Upper lobe of left lung (tissue), 4 donors: ENCODE measurements at regions not wholly inside any gene's neighbourhood (a gene's known extent, or its start where the extent isn't known, plus 50 kb on each side); places are given as distances from the start of the nearest gene placed in this dataset.

Source experiments
- EP300 ChIP-seq, 4 donors: sonication (generic); formaldehyde crosslinking; IDR thresholded peaks; one replicate each; pipeline ENCODE4 v1.5.1; 2017; ENCODE audit warnings: antibody characterized with exemption in 4 of 4, control low read depth in 2 of 4
- POLR2AphosphoS5 ChIP-seq, 2 donors: sonication (generic); formaldehyde crosslinking; IDR thresholded peaks; one replicate each; pipeline ENCODE4 v1.5.1; 2017; ENCODE audit warnings: antibody characterized with exemption in 2 of 2
- TF ChIP-seq, protein P1 (sequence below), 6 experiments: fragments of 450-650 bp in 4 of 6; fragments of 200-600 bp in 2 of 6; sonication (generic) in 2 of 6; IDR thresholded peaks; one replicate each; pipeline ENCODE4 v1.5.1; 2016 to 2019; ENCODE audit warnings: antibody characterized with exemption in 6 of 6

DNA sequence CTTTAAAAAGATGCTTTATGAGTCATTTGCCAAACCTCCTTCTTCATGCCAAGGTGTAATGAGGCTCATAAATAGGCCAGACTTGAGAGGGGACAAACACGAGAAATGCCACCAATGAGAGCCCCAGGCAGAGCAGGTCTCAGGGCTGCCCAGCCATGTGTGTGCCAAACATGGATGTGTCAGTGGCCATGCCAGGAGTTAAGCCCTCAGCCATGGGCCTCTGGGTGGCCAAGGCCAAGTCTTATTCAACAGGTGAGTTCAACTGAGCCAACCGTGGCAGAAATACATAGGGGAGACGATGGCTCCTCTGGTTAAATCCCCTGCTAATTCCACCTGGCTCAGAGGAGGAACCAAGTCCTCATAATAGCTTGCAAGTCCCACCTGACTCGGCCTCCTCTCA lies 358.8 kb downstream of the PREX1 start:
- TF ChIP-seq, protein P1, sequence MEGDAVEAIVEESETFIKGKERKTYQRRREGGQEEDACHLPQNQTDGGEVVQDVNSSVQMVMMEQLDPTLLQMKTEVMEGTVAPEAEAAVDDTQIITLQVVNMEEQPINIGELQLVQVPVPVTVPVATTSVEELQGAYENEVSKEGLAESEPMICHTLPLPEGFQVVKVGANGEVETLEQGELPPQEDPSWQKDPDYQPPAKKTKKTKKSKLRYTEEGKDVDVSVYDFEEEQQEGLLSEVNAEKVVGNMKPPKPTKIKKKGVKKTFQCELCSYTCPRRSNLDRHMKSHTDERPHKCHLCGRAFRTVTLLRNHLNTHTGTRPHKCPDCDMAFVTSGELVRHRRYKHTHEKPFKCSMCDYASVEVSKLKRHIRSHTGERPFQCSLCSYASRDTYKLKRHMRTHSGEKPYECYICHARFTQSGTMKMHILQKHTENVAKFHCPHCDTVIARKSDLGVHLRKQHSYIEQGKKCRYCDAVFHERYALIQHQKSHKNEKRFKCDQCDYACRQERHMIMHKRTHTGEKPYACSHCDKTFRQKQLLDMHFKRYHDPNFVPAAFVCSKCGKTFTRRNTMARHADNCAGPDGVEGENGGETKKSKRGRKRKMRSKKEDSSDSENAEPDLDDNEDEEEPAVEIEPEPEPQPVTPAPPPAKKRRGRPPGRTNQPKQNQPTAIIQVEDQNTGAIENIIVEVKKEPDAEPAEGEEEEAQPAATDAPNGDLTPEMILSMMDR (IDR thresholded peaks at IDR 0.05) = no peak
- TF ChIP-seq POLR2AphosphoS5 (IDR thresholded peaks at IDR 0.05) (no peak), EP300 (IDR thresholded peaks at IDR 0.05) (no peak)
